HG03457 (cell line): ENCODE measurements at regions not wholly inside any gene's neighbourhood (a gene's known extent, or its start where the extent isn't known, plus 50 kb on each side); places are given as distances from the start of the nearest gene placed in this dataset.

ENCODE experiments used
- ATAC-seq: cut with Tn5 transposase; IDR thresholded peaks from one replicate; pipeline ENCODE4 v1.9.1; 2021; ENCODE audit warnings: moderate number of reproducible peaks; ENCODE audit not compliant: unreplicated experiment

DNA sequence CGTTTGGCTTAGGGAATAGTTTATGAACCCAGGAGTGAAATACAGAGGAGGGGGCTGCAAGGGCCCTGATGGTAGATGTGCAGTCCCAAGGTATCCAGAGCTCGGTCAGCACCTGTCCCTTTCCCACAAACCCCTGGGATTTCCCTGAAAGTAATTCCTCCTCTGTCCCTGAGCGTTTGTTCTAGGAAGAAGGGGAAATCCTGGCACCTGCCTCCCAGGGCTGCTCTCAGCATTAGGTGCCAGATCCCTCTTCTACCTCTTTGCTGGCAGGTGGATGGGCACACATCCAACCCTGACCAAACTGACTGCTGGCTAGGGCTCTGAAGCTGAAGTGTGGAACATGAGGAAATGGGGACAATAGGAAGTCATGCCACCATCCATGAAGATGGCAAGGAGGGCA is 824.0 kb downstream of the SLC4A3 start:
- ATAC-seq, result no peak

DNA sequence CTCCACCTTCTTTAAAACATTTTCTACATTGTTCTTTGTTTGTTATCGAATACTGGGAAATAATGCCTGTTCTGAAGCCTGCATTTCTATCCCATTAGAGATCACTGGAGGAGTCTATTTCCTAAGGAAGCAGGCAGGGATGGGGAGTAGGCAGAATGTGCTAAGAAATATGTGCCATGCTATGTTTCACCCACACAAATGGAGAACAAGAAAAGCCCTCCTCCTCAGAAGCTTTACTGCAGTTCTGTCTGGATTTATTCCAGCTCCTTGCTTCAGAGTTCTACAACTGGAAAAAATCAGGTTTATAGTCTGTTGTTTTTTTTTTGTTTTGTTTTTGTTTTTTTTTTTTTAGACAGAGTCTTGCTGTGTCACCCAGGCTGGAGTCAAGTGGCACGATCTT is 825.1 kb downstream of the SLC4A3 start:
- no peak for ATAC-seq

DNA sequence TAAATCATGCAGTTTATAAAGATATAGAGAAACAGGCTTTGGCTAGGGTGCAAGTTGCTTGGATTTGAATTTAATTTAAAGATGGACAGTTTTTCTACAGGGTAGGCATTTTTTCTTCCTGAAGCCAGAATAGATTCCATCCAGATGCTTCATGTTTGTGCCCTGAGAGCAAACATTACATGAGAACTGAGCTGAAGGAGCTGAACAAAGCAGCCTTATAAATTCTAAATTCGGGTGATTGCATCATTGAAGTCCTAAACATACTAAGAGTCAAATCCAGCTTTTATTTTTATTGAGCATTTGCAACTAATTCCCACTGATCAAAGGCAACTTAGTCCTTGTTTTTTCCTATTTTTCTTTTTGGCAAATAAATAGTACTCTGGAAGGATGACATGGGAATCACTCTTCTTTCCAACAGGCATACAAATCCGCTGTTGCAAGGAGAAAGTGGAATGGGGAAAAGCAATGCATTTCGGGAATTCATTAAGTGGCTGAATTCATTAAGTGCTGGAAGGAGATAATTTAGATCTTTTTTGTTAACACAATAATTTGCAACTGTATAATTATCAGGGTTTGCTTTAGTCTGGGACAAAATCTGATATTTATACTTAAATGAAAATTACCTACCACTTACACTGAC is 828.0 kb downstream of the SLC4A3 start:
- ATAC-seq, result no peak

DNA sequence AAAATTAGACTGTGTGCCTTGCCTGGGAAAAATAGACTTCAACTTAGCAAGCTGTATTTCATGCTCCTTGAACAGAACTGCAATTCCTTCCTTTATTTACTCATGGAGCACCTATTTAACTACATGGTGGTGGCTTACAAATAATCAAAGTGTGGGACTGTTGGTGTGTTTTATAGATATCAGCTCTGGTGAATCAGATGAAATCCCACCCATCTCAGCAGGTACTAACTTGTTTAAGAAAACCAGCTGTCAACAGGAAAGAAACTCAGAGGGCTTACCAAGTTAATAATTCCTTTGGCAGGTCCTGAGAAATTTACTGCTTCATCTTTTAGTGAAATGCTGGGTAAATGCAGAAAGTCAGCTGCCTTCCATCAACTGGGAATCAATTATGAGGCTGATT is 830.6 kb downstream of the SLC4A3 start:
- no peak for ATAC-seq

DNA sequence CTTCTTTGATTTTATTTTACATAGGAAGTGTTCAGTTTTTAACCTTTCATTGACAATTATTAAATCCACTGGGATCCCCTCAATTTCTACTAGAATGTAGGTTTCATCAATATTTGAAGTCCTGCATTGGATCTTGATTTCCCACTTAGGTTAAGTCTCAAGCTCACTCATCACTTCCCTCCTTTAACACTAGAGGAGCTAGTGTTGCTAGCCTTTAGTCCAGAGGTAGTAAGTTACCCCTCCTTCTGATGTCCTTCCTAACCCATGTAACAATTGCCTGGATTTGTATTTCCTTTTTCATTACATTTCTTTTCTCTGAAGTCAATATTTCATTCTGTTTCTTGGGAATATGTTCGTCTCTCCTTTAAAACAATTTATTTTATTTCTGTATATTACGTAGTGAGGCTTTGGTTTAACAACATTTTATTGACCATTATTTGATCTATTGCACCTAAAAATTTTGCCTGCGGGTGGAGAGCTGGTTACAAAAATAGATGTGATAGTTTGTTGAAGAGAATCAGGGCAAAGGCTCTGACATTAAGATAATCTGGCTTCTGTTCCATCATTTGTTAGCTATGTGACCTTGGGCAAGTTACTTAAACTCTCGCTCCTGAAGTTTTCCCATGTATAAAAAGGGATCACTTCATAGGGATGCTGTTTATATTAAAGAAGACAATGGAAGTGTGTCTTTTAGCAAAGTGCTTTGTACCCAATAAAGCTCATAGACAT is 833.0 kb downstream of the SLC4A3 start:
- ATAC-seq, result no peak

DNA sequence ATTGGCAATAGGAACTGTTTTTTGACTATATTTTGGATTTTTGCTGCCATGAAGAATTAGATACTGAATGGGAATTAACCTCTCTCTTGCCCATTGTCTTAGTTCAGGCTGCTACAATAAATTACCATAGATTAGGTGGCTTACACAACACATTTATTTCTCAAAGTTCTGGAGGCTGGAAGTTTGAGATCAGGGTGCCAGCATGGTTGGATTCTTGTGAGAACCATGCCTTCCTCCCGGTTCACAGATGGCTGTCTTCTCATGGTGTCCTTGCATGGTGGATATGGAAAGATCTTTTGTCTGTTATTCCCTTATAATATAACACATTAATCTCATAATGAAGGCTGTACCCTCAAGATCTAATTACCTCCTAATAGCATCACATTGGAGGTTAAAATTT is 836.4 kb downstream of the SLC4A3 start:
- ATAC-seq, result no peak

DNA sequence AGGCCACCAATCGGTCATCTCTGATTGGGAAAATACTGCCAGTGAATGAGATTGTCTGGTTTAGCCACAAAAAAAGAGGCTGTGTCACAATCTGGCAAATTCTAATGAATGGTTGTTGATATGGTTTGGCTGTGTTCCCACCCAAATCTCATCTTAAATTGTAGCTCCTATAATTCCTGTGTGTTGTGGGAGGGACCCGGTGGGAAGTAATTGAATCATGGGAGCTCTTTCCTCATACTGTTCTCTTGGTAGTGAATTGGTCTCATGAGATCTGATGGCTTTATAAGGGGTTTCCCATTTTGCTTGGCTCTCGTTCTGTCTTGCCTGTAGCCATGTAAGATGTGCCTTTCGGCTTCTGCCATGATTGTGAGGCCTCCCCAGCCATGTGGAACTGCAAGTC is 838.3 kb downstream of the SLC4A3 start:
- no peak for ATAC-seq

DNA sequence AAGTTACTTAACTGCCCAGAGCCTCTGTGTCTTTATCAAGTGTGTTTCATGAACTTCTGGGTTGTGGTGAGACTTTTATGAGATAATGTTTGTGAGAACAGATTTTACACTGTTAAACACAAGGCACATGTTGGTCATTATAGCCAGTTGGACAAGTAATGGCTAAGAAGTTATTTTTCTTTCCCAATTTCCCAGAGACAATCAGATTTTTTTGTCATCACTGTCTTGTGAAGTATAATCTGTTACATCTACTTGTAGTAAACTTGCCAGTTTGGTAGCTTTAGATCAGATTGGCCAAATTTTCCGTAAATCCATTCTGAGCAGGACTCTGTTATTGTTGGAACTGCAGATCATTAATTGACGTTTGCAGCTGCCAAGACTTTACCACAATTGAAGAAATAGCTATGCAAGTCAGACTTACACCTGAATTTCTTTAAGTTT is 838.8 kb downstream of the SLC4A3 start:
- ATAC-seq, result no peak

DNA sequence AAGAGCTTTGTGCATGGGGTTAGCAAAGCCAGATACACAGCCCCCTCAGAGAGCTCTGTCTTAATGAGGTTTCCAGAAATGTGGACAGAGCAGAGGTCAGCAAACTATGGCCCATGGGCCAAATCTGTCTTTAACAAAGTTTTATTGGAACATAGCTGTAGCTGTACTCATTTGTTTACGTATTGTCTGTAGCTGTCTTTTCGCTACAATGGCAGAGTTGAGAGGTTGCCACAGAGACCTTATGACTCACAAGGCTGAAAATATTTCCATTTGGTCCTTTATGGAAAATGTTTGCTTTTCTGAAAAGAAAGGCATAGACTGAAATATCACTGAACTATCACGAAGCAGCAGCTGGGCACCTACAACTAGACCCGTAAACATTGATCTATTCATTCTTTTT is 841.8 kb downstream of the SLC4A3 start:
- no peak for ATAC-seq

DNA sequence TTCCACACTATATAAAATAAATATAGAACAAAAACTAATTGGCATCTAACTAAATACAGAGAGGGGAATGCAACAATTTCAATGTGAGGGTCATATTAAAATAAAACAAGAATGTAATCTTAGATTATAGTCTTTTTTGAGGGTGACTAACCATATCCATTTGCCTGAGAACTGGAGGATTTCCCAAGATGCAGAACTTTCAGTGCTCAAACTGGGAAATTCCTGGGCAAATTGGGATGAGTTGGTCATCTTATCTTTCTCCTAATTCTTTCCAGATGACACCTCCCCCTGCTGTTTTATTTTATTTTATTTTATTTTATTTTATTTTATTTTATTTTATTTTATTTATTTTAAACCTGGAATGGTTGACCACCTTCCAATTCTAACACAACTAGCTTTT is 846.2 kb downstream of the SLC4A3 start:
- no peak for ATAC-seq

DNA sequence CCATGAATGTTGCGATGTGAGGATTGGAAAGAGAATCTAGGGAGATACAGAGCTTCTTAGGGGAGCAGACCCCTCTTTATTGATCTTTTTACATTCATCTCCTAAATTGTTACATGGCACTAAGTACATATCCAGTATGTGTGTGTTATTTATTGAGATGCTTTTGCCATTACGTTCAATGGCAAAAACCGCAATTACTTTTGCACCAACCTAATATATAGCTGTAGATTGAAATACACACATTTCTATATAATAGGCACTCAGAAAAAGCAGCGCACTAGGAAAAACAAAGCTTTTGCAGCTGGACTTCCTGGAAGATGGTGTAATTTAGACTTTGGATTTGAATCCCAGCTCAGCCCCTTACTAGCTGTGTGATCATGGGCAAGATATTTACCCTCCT is 849.4 kb downstream of the SLC4A3 start:
- no peak for ATAC-seq

DNA sequence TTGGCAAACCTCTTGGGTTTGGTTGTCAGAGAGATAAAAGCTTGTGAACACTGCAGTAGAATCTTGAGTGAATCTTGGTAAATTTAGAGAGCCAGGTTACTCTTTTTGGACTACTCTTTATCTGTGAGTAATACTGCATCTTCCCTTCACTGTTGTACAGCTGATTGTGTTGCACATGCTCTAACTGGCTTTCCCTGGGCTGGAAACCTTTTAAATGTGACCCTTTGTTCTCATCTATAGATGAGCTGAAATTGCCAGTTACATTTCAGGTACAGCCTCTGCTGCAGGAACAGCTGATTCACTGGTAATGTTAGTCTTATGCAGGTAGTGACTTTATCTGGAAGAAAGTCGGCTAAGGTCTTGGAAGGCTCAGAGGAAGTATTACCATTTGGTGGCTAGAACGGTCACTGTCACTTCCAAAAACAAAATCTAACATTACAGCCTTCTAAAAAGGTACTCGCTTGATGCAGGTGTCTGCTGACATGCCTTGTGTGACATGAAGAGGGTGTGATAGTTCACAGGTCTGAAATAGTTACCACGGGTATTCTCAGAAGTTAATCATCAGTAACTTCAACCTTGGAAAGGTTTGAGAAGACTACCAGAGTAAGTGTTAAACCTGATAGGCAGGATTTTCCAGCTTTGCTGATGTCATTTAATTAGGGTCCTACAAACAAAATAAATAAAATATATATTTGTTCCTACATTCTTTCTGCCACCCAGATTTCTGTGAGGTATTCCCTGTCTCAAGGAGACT is 851.1 kb downstream of the SLC4A3 start:
- ATAC-seq, result no peak

DNA sequence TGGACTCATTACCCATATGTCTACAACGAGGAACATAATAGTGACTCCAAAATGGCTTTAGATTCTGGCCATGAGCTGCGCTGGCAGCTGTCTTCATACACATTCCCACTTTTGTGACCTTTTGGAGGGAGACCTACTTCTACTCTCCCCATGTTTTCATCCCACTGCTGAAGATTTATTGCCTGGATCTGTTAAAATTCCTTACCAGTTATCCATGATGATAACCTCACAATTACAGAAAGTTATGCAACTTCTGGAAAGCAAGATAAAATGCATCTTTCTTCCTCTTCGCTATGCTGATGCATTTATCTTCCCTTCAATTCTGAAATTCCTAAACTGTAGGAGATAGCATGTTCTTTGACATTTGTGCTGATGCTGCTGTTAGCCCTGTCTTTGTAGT is 855.3 kb downstream of the SLC4A3 start:
- no peak for ATAC-seq

DNA sequence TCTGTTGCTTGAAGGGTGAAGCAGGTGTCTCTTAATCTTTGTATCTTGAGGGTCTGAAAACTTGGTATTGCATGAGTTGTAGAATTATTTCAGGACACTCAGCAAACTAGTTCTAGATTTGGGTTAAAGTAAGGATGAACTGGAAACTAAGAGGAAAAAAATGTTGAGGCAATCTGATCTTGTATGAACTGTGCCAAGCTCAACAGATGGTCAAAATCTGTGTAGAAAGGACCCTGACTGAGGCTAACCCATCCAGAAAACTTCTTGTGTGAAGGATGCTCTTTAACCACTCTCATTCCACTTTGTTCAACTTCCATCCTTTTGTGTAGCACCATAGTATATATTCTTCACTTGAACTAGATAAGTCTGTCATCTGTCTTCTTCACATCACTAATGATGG is 861.7 kb downstream of the SLC4A3 start:
- ATAC-seq, result no peak

DNA sequence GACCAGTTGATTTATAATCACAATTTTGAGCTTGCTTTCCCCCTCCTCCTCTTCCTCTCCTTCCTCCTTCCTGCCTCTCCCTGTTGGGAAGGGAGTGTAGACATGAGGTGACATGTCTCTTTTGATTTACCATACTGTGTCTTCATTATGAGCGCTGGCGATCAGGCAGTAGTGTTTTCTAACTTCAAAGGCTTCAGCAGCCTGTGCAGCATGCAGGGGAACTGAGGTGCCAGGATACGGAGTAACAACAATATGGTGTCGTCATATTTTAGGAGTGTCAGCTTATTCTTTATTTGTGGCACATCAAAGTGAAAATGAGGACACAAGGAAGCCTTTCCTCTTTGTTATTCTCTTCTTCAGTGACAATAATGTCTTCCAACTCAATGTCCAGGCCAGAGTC is 864.2 kb downstream of the SLC4A3 start:
- no peak for ATAC-seq

DNA sequence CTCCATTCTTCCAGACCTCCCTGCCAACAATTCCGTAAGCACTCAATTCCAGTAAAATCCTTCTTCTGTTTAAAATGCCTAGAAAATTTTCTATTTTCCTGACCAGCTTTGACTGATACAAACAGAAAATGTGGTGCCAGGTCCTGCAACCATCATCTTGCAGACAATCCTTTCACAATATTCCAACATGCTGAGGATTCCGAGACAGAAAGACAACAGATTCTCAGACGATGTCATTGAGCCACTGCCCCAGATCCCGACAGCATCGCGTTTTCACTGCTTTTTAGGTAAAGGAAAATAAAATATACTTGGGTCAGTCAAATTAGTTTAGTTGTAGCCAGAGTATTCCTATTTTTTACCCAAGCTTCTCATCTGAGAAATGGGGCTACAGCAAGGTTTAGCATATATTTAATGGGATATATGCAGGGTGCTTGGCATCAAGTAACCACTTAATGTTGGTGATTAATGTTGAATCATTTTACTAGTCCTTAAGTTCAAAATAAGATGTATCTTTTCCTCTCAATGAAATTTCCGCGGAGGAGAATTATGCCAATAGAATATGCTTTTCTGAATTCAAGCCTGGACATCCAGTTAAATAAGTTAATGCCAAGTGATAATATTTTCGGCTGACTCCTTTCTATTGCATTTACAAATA is 866.6 kb downstream of the SLC4A3 start:
- ATAC-seq, result no peak

DNA sequence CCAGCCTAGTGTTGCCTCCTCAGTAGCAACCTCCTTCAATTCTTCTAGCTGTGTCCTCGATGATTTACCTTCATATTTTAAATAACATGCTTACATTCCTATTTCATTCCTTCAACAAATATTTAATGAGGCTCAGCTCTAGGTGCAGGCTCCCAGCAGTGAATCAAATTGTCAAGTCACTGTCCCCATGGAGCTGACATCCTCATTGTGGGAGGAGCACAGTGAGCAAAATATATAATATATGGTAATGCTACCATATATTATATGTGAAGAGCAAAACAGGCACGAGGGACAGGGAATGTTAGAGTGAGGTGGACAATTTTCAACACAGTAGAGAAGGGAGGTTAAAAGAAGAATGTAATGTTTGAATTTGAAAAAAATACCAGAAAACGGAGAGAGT is 869.1 kb downstream of the SLC4A3 start:
- no peak for ATAC-seq

DNA sequence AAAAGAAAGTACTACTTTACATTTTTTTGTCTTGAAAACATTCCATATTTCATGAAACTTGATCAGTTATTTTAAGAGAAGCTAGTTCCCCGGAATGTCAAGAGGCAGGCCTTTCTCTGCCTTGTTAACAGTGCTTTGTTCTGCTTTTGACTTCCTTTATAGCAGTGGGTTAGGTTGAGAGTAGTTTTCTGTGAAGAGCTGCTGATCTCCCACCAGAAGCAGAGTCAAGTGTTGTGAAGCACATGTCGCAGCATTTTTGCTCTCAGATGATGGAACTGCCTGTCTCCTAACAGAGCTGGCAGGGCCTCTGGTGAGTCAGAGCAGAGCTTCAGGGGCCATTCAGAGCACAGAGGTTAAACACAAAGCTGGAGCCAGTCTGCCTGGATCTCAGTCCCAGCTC is 871.8 kb downstream of the SLC4A3 start:
- ATAC-seq, result no peak

DNA sequence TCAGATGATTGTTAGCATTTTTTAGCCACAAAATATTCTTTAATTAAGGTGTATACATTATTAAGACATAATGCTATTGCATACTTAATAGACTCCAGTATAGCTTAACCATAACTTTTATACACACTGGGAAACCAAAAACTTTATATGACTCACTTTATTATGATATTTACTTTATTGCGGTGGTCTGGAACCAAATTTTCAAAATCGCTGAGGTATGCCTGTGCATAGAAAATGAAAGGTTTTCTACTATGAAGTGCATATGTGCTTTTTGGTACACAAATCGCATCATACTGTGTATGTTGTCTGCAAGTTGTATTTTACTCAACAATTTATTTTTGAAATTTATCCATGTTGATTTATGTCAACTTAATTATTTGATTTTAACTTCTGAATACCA is 875.1 kb downstream of the SLC4A3 start:
- no peak for ATAC-seq

DNA sequence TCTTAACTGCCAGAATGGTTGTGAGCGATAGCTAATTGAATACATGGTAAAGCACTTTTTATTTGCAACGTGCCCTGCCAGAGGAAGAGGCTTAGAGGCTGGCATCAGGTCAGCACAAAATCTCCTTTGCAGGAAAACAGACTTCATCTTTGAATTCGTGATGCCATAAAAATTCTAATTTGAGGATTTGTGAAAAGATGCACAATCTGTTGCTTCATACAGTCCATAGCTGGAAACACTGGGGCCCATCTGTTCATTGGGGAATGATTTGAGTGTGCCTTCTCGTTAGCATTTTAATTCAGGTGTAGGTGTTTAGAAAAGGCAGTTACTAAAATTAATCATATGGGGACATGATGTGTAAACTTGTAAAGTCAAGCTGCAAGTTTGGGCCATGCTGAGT is 876.0 kb downstream of the SLC4A3 start:
- no peak for ATAC-seq

DNA sequence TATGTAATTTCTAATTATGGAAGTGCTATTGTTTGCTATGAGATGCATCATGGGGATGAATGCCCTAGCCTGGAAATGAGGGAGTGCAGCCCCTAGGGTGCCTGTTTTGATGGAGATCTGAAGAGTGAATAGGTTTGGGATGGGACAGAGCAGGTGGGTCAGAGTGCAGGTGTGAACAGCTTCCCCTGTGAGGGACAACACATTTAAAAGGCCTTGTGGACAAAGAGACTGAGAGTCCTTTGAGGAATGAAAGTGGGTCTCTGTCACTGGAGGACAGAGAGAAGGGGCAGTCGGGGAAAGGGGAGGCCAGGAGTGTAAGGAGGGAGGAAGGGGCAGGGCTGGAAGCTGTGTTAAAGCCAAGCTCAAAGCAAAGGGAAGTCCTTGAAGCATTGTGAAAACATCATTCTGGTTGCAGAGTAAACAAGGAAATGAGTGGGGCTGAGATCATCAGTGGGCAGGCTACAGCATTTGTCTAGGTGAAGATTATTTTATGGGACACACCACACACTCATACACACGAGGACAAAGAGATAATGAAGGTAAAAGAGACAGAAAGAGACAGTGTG is 877.6 kb downstream of the SLC4A3 start:
- ATAC-seq, result no peak
